ENCODE measurements at regions not wholly inside any gene's neighbourhood (a gene's known extent, or its start where the extent isn't known, plus 50 kb on each side); places are given as distances from the start of the nearest gene placed in this dataset.
"Not testable (repeated sequence)": the region's sequence is repeated elsewhere in the genome, so short reads cannot be mapped to it uniquely, and the experiment has no call there.

GRCh38 chr19:29054886-29055675, 157.9 kb downstream of the UQCRFS1 start:
- no peak for DNase-seq (ENCODE audit: low read depth in 2 of 2)

DNA sequence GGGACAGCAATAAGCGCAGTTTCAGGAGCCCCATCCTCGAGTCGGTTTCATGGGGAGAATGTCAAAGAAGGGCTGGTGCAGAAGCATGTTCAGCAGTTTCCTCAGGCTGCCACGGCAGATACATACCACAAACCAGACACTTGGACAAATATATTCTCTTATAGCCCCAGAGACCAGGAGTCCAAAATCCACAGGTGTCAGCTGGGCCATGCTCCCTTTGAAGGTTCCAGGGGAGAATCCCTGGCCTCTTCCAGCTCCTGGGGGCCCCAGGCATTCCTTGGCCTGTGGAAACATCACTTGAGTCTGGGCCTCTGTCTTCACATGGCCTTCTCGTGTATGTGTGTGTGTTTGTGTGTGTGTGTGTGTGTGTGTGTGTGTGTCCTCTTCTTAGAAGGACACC, 164.1 kb downstream of the UQCRFS1 start:
- DNase-seq (ENCODE audit: low read depth in 2 of 2): no peak

GRCh38 chr19:29045679-29046254, 167.2 kb downstream of the UQCRFS1 start:
- DNase-seq (ENCODE audit: low read depth in 2 of 2): no peak

GRCh38 chr19:29044037-29044436, 168.9 kb downstream of the UQCRFS1 start:
- DNase-seq (ENCODE audit: low read depth in 2 of 2): no peak

DNA sequence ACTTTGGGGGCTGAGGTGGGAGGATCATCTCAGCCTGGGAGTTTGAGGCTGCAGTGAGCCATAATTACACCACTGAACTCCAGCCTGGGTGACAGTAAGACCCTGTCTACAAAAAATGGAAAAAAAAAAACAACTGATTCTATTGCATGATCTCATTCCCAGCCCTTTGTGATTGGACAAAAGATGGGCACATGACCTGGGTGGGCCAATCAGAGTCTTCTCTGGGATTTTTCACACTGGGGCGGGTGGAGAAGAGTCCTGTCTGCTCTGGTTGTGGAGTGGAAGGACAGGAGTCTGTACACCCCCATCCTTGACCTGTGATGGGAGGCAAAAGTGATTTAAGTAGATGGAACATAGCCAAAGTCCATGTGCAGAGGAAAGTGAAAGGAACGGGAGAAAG, 170.5 kb downstream of the UQCRFS1 start:
- no peak for DNase-seq (ENCODE audit: low read depth in 2 of 2)

- no peak for DNase-seq (ENCODE audit: low read depth in 2 of 2)
Measured at GRCh38 chr19:29040951-29041350, 172.0 kb downstream of the UQCRFS1 start.

DNA sequence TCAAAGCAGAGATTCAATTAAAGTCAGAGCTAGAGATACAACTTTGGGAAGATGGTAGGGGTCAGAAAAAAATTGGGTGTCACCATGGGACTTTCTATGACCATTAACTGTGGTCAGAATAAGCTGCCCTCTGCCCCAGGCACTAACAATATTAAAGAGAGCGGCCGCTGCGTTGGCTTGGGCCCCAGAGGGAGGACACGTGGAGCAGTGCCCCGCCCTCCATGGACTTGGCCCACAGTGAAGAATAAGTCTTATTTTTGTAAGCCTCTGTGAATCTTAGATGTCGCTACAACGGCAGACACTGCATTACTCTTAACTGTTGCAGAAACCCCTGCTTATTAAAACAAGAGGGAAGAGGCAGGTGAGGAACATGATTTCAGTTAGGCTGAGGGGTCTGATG, 172.7 kb downstream of the UQCRFS1 start:
- no peak for DNase-seq (ENCODE audit: low read depth in 2 of 2)

GRCh38 chr19:29039036-29039435, 173.9 kb downstream of the UQCRFS1 start:
- not testable (repeated sequence) for DNase-seq (ENCODE audit: low read depth in 2 of 2)

- DNase-seq (ENCODE audit: low read depth in 2 of 2): no peak
Measured at GRCh38 chr19:29031216-29031615, 181.7 kb downstream of the UQCRFS1 start.

DNA sequence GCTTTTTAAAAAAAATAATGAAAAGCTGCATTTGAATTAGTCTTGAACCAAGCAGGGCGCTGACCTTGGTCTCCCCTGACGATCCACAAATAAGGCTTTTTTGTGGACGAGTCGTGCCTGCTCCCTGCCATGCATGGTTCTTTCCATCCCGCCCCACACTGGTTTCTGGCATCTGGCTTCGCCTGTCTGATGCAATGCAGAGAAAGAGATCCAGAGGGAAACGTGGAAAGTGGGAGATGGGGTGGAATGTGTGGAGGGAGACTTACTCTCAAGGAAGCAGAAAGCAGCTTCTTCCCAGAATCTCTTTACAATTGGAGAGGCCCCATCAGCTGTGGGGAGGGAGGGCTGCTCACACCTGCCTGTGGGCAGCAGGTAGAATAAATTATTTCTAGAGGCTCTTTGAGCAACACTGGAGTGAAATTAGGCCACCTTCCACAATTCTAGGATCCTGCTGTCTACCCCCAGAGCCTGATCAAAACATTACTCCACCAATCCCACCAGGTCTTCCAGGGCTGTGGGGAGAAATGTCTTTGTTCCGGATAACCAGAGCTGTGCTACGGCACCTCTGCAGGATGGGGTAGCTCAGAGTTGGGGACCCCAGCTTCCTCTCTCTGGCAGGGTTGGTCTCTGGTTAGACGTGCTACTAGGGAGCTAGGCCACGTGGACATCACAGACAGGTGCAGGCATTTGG, 183.5 kb downstream of the UQCRFS1 start:
- no peak for DNase-seq (ENCODE audit: low read depth in 2 of 2)

- DNase-seq (ENCODE audit: low read depth in 2 of 2): no peak
Measured at GRCh38 chr19:29022599-29022998, 190.4 kb downstream of the UQCRFS1 start.

- no peak for DNase-seq (ENCODE audit: low read depth in 2 of 2)
Measured at GRCh38 chr19:29022165-29022564, 190.8 kb downstream of the UQCRFS1 start.

GRCh38 chr19:29021232-29021916, 191.6 kb downstream of the UQCRFS1 start:
- DNase-seq (ENCODE audit: low read depth in 2 of 2): no peak

GRCh38 chr19:29019403-29019802, 193.5 kb downstream of the UQCRFS1 start:
- DNase-seq (ENCODE audit: low read depth in 2 of 2): no peak

- no peak for DNase-seq (ENCODE audit: low read depth in 2 of 2)
Measured at GRCh38 chr19:29018542-29018941, 194.4 kb downstream of the UQCRFS1 start.

GRCh38 chr19:29017788-29018187, 195.2 kb downstream of the UQCRFS1 start:
- no peak for DNase-seq (ENCODE audit: low read depth in 2 of 2)

GRCh38 chr19:29016926-29017760, 195.8 kb downstream of the UQCRFS1 start:
- no peak for DNase-seq (ENCODE audit: low read depth in 2 of 2)

- no peak for DNase-seq (ENCODE audit: low read depth in 2 of 2)
Measured at GRCh38 chr19:29016353-29016752, 196.6 kb downstream of the UQCRFS1 start.

DNA sequence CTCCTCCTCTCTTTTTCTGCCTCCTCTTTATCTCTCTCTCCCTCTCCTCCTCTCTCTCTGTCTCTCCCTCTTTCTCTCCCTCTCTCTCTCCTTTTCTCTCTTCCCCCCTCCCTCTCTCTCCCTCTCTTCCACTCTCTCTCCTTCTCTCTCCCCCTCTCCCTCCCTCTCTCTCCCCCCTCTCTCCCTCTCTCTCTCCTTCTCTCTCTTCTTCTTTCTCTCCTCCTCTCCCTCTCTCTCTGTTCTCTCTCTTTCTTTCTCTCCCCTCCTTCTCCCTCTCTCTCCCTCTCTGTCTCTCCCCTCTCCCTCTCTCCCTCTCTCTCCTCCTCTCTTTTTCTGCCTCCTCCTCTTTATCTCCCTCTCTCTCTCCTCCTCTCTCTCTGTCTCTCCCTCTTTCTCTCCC, 197.4 kb downstream of the UQCRFS1 start:
- DNase-seq (ENCODE audit: low read depth in 2 of 2): no peak

DNA sequence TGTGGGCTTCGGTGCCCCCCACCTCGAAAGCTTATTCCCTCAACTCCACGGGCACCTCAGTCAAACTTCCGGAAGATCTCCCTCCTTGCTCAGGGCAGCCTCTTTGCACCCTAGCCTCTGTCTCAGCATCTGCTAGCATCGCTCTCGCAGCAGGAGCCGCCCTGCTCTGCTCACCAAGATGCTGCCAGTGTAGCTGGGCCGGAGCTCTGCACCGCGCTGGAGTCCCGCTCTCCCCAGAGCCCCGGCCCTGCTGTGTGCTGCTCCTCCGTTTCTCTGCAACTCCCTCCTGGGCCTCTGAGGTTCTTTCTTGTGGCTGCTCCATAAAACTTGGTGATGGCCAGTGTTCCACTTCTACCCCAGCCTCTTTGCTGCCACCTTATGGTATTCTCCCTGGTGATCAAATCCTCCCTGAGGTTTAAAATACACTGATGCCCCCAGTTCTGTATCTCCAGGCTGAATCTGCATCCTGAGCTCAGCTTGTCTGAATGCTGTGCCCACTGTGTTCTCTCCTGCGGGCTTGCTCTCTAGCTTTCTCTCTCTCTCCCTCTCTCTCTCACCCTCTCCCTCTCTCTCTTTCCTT, 198.0 kb downstream of the UQCRFS1 start:
- DNase-seq (ENCODE audit: low read depth in 2 of 2): no peak

GRCh38 chr19:29013988-29014387, 199.0 kb downstream of the UQCRFS1 start:
- no peak for DNase-seq (ENCODE audit: low read depth in 2 of 2)
